Stimulated activated CD8-positive, alpha-beta memory T cell treated with anti-CD3 and anti-CD28 coated beads, Interleukin-15, amount 100 ng/mL, for 48 hours (primary cell): ENCODE measurements at regions not wholly inside any gene's neighbourhood (a gene's known extent, or its start where the extent isn't known, plus 50 kb on each side); places are given as distances from the start of the nearest gene placed in this dataset.
"Not testable (repeated sequence)": the region's sequence is repeated elsewhere in the genome, so short reads cannot be mapped to it uniquely, and the experiment has no call there.

Source experiments
- DNase-seq, 2 donors: peaks; one replicate each; pipeline ENCODE4 v3.0.0-alpha.2; 2020; ENCODE audit warnings: low read depth in 2 of 2

DNA sequence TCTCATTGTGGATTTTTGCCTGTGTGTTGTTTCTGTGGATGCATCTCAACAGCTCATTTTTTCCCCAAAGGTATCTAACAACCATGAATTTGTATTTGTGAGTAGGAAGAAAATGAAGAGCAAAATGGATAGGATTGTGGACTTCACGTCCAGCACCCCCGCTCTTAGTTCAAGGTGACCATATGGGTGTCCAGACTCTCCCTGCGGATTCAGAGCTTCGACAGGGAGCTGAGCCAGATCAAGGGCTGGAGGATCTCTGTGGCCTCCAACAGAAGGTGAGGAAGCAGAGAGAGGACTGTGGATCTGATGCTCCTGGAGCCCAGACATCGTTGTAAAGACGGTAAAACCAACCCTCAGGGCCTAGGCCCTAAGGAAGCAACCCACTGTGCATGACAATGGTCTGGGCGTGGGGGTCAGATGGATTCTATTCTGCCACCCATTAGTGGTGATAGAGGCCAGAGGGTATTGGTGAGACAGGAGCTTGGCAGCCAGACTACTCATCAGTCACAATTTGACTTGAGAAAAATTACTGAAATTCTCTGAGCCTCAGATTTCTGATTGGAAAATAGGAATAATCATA, 659.7 kb upstream of the TMEM132C start:
- no peak for DNase-seq

DNA sequence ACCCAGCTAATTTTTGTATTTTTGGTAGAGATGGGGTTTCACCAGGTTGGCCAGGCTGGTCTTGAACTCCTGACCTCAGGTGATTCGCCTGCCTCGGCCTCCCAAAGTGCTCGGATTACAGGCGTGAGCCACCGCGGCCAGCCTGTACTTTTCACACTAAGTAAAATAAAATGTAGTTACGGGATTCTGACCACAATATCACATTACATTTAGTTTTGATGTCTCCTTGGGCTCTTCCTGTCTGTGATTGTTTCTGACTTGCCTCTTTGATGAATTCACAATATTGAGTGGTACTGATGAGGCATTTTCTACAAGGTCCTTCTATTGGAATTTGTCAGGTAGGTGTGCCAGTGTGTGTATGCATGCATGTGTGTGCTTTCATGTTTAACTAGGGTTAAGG, 658.6 kb upstream of the TMEM132C start:
- not testable (repeated sequence) for DNase-seq

DNA sequence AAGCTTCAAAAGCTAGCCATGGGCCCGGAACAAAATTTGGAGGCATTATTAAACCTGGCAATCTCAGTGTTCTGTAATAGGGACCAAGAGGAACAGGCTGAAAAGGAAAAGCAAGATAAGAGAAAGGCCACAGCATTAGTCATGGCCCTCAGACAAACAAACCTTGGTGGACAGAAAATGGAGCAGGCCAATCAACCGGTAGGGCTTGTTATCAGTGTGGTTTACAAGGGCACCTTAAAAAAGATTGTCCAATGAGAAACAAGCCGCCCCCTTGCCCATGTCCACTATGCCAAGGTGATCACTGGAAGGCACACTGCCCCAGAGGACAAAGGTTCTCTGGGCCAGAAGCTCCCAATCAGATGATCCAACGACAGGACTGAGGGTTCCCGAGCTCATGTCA, 653.9 kb upstream of the TMEM132C start:
- no peak for DNase-seq

DNA sequence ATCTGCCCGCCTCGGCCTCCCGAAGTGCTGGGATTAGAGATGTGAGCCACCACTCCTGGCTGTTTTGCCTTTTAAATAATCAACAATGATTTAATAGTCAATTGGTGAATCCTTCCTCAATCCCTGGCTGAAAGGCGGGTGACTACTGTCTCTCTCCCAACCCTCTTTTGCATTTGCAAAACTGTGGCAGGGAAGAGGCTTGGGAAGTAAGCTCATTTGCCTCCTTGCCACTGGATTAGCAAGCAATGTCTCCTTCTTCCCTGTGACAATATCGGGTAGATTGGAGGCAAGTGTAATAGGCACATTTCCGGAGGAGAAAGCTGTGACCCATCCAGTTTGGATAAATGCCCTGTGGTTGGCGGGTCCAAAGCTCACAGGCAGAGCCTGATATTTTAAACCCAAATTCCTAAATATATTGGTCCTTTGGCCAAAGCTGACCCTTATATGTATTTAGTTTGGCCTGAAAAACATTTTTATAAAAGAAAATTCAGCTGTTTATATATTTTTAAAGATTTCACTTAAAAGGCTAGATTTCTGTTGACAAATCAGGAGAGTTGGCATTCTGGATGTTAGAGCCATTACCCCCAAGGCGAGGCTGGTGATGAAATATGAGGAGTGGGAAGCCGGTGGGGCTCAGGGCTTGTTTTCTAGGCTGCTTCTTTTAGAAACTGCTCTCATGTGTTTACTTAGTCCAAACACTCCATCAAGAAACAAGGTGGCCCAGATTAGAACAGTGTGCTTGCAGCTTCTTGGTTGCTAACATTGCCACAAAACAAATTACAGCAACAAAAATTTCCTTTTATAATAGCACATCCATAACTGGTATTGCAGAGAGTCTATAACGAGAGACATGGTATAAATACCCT, 646.9 kb upstream of the TMEM132C start:
- no peak for DNase-seq

DNA sequence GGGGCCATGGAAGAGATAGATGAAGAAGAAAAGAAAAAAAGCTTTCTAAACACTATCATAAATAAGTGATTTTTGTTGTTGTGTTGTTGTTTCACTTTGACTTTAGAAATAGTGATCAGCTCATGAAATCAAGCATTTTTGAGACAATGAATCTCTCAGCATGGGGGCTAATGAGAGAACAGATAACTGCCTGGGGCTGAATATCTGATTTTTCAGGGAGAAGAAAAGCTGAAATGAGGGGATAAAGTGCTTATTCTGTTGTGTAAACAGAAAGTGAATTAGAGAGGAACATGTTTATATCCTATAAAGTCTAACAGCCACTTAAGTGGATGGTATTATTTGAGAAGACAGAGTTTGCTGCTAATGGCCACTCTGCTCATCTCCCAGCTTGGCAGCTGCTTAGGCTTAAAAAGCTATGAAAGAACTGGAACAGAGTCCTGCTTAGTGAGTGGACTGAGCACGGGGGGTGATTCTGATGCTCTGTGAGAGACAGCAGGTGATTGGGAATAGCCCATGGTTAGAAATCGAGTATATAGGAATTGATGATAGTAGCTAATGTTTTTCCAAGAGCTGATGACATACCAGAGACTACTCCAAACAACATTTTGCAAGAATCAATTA, 646.1 kb upstream of the TMEM132C start:
- DNase-seq: no peak

DNA sequence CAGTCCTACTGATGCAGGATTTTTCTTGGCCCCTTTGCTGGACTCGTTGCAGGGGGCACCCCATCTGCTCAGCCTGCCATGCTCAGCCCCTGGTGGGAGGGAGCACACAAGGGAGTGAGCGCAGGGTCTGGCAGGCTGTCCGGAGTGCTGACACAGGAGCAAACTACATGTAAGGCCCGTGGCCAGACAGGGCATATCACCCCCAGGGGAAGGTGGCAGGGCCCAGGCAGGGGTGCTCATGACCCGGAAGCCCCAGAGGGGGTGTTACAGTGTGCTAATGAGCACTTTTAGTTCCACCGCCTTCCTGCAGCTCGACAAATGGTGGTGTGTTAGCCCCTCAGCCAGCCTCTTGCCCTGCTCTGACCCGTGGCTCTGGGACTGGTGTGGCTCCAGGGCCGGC, 645.6 kb upstream of the TMEM132C start:
- DNase-seq: no peak

DNA sequence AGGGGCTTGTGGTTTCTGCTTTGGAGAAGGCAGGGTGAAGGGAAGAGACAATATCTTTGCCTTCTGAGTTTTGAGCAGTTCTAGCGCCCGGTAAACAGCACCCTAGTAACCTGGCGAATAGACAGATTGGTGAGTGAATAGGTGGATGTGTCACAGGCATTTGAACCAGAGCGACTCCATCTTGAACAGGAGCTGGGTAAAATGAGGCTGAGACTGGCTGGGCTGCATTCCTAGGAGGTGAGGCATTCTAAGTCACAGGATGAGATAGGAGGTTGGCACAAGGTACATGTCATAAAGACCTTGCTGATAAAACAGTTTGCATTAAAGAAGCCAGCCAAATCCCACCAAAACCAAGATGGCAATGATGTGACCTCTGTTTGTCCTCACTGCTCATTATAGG, 643.6 kb upstream of the TMEM132C start:
- DNase-seq: no peak

DNA sequence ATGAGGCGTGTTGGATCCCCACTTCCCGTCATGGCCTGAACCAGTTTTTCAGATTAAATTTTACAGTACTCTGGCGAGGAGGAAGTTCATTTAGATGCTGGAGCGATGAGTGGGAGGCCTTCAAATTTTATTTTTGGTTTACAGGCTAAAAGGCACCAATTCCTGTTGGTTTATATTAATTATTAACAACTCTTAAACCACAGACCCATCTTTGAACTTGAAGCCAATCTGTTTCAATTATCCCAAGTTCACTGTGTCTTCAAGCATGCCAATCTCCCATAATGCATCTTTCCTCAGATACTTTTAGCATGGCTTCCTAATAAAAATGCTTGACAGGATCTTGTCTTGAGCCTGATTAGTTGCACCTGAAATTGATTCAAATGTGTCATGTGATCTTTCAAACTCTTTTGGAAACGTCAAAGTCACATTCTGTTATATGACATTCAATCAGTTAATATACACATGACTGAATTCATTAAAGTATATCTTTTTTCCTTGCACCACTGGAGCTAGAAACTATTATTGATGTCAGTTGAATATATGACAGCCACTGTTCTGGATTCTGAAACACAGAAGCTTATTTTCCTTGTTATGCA, 641.7 kb upstream of the TMEM132C start:
- DNase-seq: no peak

DNA sequence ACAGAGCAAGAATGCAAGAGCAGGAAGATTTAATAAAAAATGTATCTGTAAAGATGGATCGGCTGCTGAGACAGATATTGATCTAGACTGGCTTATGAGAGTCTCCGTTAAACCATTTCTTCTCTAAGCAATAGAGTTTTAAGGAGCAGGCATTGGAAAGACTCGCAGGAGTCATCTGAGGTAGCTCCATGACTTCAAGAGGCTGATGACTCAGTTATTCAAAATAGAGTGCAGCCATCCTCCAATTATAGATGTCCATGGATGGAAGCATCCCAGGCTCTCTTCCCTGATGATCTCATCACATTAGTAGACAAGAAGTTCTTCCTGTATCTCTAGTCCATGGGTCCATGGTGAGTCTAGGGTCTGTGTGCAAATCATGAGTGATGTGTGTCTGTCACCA, 638.3 kb upstream of the TMEM132C start:
- DNase-seq: no peak

DNA sequence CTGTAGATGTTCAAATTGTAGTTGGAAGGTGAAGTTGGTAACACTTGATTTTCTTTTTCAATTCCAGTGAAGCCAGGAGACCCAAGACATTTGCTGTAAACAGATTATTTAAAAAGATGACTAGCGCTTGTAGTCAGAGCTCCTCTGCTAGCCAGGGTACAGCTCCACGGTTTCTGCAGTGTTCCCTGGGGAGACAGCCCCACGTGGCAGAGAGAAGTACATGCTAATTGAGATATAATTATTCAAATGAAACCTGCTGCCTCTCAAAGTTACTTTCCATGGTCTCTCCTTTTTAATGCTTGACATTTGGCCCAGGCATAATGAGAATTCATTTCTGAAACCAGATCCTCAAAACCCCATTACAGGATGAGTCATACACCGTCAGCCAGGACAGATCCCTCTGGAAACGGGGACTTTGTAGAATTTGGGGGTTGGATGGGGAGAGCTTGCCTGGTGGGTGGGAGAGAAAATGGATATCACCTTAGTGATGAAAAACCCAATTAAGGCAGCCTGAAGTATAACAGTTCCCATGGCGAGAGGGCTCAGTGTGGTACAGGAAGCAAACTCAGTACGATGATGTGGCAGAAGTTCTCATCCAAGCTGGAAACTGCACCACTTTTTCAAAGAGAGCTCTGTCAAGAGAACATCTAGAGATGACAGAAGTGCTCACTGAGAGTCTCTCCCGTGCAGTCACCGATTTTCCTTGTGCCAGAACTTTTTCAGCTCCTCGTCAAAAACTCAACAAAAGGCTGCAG, 637.7 kb upstream of the TMEM132C start:
- no peak for DNase-seq

DNA sequence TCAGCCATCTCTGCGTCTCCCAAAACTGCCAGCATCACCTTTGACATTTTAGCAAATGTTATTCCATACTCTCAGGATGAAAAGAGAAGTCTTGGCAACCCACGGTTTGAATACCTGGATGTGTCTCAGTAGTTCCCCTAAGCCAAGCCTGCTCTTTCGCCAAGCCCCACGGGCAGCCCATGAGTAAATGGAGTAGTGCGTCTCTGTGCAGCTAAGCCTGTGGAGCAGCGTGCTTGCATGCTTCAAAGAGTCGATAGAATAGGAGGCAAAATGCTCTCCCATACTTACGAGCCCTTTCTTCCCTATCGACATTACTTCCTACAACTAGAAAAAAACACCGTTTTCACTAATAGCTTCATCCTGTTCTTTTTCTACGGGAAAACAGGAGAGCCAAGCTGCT, 634.5 kb upstream of the TMEM132C start:
- no peak for DNase-seq

DNA sequence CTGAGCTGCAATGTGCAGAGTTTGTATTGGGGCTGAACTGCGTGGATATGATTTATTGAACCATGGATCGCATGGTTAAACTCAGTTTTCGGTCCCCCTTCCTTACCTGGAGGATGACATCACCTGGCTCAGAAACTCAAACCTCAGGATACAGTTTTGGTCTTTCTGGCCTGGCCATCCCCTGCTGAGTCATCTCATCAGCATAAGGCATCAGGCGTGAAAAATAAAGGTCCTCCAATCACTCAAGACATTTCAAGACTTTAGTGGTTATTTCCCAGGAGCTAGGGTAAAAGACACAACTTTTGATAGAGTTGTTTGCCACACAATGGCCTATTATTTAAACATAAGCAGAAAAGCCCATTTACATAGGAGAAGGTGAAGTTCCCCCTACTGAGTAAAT, 631.1 kb upstream of the TMEM132C start:
- DNase-seq: no peak

DNA sequence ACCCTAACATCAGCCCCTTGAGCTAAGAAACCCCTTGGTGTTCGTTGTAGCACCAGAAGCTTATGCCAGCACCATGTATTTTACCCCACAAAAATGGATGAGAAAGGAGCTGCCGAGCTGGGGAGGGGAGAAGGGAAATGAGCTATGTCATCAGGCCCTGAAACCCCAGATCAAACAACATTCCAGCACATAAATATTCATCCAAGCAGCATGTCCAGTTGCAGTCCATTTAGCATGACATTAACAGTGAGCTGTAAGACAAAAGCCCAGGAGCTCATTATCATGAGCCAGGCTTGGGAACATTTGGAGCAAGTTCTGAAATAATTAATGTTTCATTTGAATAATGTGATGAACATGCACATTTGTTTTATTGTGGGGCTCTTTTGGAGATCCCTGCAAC, 630.1 kb upstream of the TMEM132C start:
- DNase-seq: no peak

DNA sequence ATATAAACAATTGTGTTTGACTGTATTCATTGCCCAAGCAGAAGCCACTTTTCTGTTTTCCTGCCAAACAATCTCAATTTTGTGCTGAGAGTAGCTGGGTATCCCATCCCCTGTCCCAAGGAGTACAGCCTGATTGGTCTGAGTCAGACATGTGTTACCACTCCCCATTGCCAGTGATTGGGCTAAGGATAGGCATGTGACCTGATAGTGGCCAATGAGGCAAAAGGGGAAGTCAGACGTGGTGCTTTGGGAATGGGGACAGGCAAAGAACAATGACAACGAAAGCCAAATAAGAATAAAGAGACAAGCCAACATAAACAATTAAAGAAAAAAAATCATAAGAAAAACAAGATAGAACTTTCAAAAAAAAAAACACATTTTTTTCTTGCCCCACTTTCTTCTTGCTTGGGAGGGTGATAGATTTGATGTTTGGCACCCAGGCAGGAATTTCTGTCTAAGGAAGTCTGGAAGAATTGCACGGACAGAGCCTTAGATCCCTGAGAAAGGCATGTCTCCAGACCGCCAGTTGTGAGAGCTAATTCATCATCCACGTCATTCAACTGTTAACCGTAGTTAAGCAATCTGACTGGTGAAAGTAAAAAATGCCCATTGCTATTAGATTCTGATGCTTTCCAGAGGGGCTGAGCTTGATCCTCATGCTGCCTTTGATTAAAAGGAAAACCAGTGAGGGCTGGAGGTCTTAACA, 626.6 kb upstream of the TMEM132C start:
- no peak for DNase-seq

DNA sequence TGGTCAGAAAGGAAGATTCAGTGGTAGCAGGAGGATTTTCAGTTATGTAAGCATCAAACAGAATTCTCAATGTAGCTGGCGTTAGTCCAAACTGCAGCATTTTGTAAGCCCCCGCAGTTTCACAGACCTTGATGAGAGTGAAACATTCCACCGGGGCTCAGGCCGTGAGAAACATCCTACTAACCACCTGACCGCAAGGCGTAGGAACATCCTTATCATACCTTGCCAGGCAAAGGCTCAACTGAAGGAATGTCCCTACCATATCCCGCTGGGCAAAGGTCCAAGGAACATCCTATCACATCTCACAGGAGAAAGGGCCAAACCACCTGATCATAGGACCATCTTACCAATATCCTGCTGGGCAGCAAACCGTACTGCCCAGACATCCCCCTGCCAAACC, 624.8 kb upstream of the TMEM132C start:
- DNase-seq: no peak

DNA sequence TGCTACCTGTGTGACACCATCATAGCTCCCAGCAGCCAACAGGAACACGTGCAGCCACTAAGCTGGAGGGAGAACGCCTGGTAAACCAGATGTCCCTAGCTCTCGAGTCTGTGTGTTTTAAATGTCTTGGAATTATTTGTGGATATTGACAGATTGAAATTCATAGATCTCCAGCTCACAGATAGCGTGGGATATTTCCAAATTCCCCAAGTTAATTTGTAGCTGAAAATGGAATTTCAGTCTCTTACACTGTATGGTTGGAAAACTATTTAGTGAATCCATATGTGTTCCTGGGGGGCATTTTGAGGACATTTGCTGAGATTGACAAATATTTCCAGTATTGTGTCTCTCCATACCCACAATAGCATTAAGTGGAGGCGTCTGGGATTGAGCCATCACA, 618.6 kb upstream of the TMEM132C start:
- no peak for DNase-seq

DNA sequence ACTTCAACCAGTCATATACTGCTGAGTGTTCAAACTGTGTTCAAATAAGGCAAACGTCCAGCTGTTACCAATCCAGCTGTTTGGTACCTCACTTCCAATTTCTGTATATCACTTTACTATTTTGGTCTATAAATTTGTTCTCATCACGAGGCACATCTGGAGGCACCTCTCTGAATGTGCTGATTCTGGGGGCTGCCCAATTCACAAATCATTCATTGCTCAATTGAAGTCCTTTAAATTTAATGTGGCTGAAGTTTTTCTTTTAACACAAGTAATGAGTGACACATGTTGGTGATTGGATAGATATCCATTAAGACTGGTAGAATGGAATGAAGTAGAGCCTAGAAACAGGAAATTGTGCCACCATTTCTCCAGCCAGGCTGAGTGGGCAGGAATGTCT, 617.0 kb upstream of the TMEM132C start:
- no peak for DNase-seq

DNA sequence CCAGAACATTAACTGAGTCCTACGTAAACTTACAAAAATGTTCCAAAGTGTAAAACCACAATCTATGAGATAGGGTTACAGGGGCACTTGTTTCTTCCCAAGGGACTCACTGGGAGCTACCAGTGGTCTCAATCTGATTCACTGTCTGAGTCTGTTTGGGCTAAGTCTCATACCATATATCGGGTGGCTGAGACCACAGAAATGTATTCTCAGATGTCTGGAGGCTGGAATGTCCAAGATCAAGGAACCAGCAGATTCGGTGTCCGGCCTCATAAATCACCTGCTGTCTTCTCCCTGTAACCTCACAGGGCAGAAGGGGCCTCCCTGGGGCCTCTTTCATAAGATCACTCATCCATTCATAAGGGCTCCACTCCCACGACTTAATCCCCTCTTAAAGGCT, 616.3 kb upstream of the TMEM132C start:
- no peak for DNase-seq

DNA sequence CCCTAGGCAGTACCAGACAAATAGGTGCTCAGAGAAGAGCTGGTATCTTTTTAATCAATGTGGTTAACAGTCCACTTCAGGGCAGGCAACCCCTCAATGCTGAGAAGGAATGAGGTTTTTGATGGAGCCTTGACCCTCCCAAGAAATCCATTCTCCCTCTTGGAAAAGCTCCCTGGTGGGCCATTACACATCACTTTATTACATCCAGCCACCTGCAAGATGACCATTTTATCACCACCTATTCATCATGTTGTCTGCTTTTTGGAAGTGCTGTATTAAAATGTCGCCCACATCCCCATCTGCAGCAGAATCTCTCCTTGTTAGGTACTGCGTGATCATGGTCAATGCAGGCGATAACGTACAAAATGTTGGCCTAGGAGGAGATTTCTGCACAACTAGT, 614.7 kb upstream of the TMEM132C start:
- no peak for DNase-seq

DNA sequence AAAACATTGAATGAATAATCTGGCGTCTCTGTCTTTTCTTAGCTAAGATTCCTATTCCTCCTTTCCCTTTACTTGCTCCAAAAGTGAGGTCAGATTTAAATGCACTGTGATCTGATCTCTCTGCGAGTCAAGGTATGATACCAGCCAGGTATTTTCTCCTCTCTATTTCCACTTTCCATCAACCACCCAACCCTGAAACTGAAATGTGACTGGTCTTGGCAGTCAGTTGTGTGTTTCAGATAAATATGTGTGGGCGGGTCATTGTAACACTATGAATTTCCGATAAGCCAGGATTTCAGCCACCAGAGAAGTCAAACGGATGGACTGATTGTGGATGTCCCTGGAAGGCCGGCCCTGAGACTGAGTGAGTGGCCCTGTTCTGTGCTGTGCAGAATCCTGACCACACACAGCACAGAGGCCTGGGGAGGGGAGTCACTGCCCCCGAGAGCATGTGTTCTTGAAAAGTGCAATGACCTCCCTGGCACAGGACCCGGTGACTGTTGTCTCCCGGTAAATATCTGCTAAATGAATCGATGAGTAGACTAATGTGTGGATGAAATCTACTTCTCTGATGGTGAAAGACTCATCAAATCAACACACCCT, 612.5 kb upstream of the TMEM132C start:
- DNase-seq: no peak

DNA sequence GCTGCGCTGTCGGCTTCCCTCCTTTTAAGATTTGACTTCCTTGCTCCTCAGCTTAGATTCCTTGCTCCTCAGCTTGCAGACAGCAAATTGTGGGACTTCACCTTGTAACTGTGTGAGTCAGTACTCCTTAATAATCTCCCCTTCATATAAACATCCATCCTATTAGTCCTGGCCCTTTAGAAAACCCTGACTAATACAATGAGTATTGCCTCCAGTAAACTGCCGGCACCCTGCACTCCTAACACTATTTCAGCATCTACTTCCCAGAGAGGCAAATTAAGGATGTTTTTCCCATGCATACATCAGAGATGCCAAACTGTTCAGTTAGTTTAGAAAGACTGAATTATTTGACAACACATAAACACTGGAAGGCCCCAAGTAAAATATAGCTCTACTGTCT, 611.3 kb upstream of the TMEM132C start:
- no peak for DNase-seq
